ENCODE measurements at regions not wholly inside any gene's neighbourhood (a gene's known extent, or its start where the extent isn't known, plus 50 kb on each side); places are given as distances from the start of the nearest gene placed in this dataset.

- no peak for TF ChIP-seq CTCF (conservative IDR thresholded peaks at IDR 0.05; ENCODE audit: low read depth in 2 of 2)
- no peak for TF ChIP-seq POLR2AphosphoS5 (IDR thresholded peaks at IDR 0.05; ENCODE audit: low read depth)
- no peak for TF ChIP-seq STAT1 (IDR thresholded peaks at IDR 0.05; ENCODE audit: unreplicated experiment)
These were observed 335.5 kb upstream of the ZFHX3 start (continued) for GRCh38 chr16:73383195-73383987.

- H3K9me3 Mint-ChIP-seq: no peaks in the 10 kb centered on the region
- Histone ChIP-seq H3K27ac (ENCODE audit: low read depth) (no peak overlapping the region), H3K4me3 (no peak overlapping the region), H2AFZ (0 out of 2 replicates have a peak overlapping the region, but pooled peaks have one; percentile 16), H3K4me1 (ENCODE audit: insufficient read depth) (no peaks in the 10 kb centered on the region), H4K20me1 (replicated peaks; ENCODE audit: insufficient read depth) (no peaks in the 10 kb centered on the region), H3K27me3 (ENCODE audit: insufficient read depth) (no peaks in the 10 kb centered on the region), H3K36me3 (ENCODE audit: insufficient read depth) (no peaks in the 10 kb centered on the region), H3K9me2 (ENCODE audit: insufficient read depth) (no peaks in the 10 kb centered on the region), H3F3A (replicated peaks; ENCODE audit: low read depth) (no peaks in the 10 kb centered on the region), H3K4me2 (no peak overlapping the region), H3K79me2 (replicated peaks; ENCODE audit: insufficient read depth) (no peaks in the 10 kb centered on the region)
- no peaks in the 10 kb centered on the region; the same call in 2 of the 3 replicates for H3K4me1 Mint-ChIP-seq
- no peaks in the 10 kb centered on the region for H3K36me3 Mint-ChIP-seq (ENCODE audit: low read depth)
- no peak overlapping the region for H3K27ac Mint-ChIP-seq
- DNase-seq (ENCODE audit: low spot score) (no peak), ATAC-seq (no peak)
- peaks cover 1% of the 10 kb centered on the region for H3K27me3 Mint-ChIP-seq (ENCODE audit: insufficient read depth, low read depth, poor library complexity)
- no peak overlapping the region for H3K4me3 Mint-ChIP-seq
- TF ChIP-seq JUNB (IDR thresholded peaks at IDR 0.05; ENCODE audit: unreplicated experiment) (no peak), REST (IDR thresholded peaks at IDR 0.05; ENCODE audit: unreplicated experiment) (no peak), EZH2phosphoT487 (IDR thresholded peaks at IDR 0.05; ENCODE audit: unreplicated experiment) (no peak), CREB1 (CRISPR knock-in tag; IDR thresholded peaks at IDR 0.05; ENCODE audit: low read depth) (no peak), CTCF (conservative IDR thresholded peaks at IDR 0.05; ENCODE audit: low read depth in 2 of 2) (no peak), ZNF462 (CRISPR knock-in tag; IDR thresholded peaks at IDR 0.05) (no peak), STAT1 (IDR thresholded peaks at IDR 0.05; ENCODE audit: unreplicated experiment) (no peak), ZNF114 (CRISPR knock-in tag; IDR thresholded peaks at IDR 0.05) (no peak), EZH2 (IDR thresholded peaks at IDR 0.05; ENCODE audit: low read depth, unreplicated experiment) (no peak)
These were observed 330.5 kb upstream of the ZFHX3 start for GRCh38 chr16:73378471-73378870.
